Effector memory CD8-positive, alpha-beta T cell (primary cell): ENCODE measurements at regions not wholly inside any gene's neighbourhood (a gene's known extent, or its start where the extent isn't known, plus 50 kb on each side); places are given as distances from the start of the nearest gene placed in this dataset.

Experiments used
- ATAC-seq: fragments of 150-1000 bp; cut with Tn5 transposase; replicated peaks from 2 replicates; pipeline ENCODE4 v1.10.0; 2021; ENCODE audit warnings: mild to moderate bottlenecking, moderate library complexity
- DNase-seq, 3 experiments: peaks; one replicate each; pipeline ENCODE4 v3.0.0; 2021
- H3K27ac Mint-ChIP-seq, 2 donors: one replicate each; pipeline ENCODE4 v1.8.0; 2022; ENCODE audit warnings: mild to moderate bottlenecking in 2 of 2, mixed read lengths in 2 of 2, moderate library complexity in 2 of 2
- H3K27me3 Mint-ChIP-seq, 2 donors: one replicate each; pipeline ENCODE4 v1.8.0; 2022; ENCODE audit warnings: mixed read lengths in 2 of 2
- H3K36me3 Mint-ChIP-seq: one replicate; pipeline ENCODE4 v1.8.0; 2022; ENCODE audit warnings: mild to moderate bottlenecking, moderate library complexity, mixed read lengths; ENCODE audit not compliant: insufficient read depth
- H3K4me1 Mint-ChIP-seq, 2 donors: one replicate each; pipeline ENCODE4 v1.8.0; 2022; ENCODE audit warnings: low read depth in 2 of 2, mixed read lengths in 2 of 2
- H3K4me3 Mint-ChIP-seq, 2 donors: one replicate each; pipeline ENCODE4 v1.8.0; 2022; ENCODE audit warnings: mild to moderate bottlenecking in 2 of 2, mixed read lengths in 2 of 2, moderate library complexity in 2 of 2
- H3K9me3 Mint-ChIP-seq, 2 donors: one replicate each; pipeline ENCODE4 v1.8.0; 2022; ENCODE audit warnings: mixed read lengths in 2 of 2

GRCh38 chr5:89351975-89352374 is 469.0 kb upstream of the MEF2C start:
- no peaks in the 10 kb centered on the region for H3K4me1 Mint-ChIP-seq
- DNase-seq (no peak), ATAC-seq (no peak)
- no peaks in the 10 kb centered on the region for H3K36me3 Mint-ChIP-seq
- H3K27ac Mint-ChIP-seq, result no peak overlapping the region
- H3K27me3 Mint-ChIP-seq, result no peaks in the 10 kb centered on the region
- peaks cover 0 to 5% of the 10 kb centered on the region in 2 donors for H3K9me3 Mint-ChIP-seq
- H3K4me3 Mint-ChIP-seq, result no peak overlapping the region

- no peaks in the 10 kb centered on the region for H3K36me3 Mint-ChIP-seq
- no peak overlapping the region for H3K4me3 Mint-ChIP-seq
- no peak overlapping the region for H3K27ac Mint-ChIP-seq
- DNase-seq (no peak), ATAC-seq (no peak)
- peaks cover 0 to 4% of the 10 kb centered on the region in 2 donors for H3K9me3 Mint-ChIP-seq
- H3K4me1 Mint-ChIP-seq, result no peaks in the 10 kb centered on the region
- H3K27me3 Mint-ChIP-seq, result no peaks in the 10 kb centered on the region
Observed at GRCh38 chr5:89351222-89351621, 468.2 kb upstream of the MEF2C start.

GRCh38 chr5:89350684-89351083 is 467.7 kb upstream of the MEF2C start:
- H3K27ac Mint-ChIP-seq, result no peak overlapping the region
- ATAC-seq, result no peak
- no peak for DNase-seq
- H3K36me3 Mint-ChIP-seq, result no peaks in the 10 kb centered on the region
- no peaks in the 10 kb centered on the region for H3K4me1 Mint-ChIP-seq
- no peak overlapping the region for H3K4me3 Mint-ChIP-seq
- peaks cover 0 to 4% of the 10 kb centered on the region in 2 donors for H3K9me3 Mint-ChIP-seq
- no peaks in the 10 kb centered on the region for H3K27me3 Mint-ChIP-seq

GRCh38 chr5:89349246-89349980 is 466.4 kb upstream of the MEF2C start:
- no peaks in the 10 kb centered on the region for H3K36me3 Mint-ChIP-seq
- DNase-seq (no peak), ATAC-seq (no peak)
- no peaks in the 10 kb centered on the region for H3K27me3 Mint-ChIP-seq
- no peaks in the 10 kb centered on the region for H3K4me1 Mint-ChIP-seq
- no peak overlapping the region for H3K4me3 Mint-ChIP-seq
- peaks cover 4 to 7% of the 10 kb centered on the region in 2 donors for H3K9me3 Mint-ChIP-seq
- no peak overlapping the region for H3K27ac Mint-ChIP-seq

GRCh38 chr5:89346573-89346972 is 463.6 kb upstream of the MEF2C start:
- Mint-ChIP-seq H3K36me3 (no peaks in the 10 kb centered on the region), H3K9me3 (peaks cover 5 to 7% of the 10 kb centered on the region in 2 donors), H3K4me3 (no peak overlapping the region), H3K4me1 (no peaks in the 10 kb centered on the region), H3K27ac (no peak overlapping the region), H3K27me3 (no peaks in the 10 kb centered on the region)
- ATAC-seq (no peak), DNase-seq (no peak)

- Mint-ChIP-seq H3K4me1 (no peaks in the 10 kb centered on the region), H3K36me3 (no peaks in the 10 kb centered on the region), H3K27me3 (no peaks in the 10 kb centered on the region), H3K27ac (no peak overlapping the region), H3K9me3 (peaks cover 5 to 7% of the 10 kb centered on the region in 2 donors), H3K4me3 (no peak overlapping the region)
- no peak for DNase-seq
- no peak for ATAC-seq
Observed at GRCh38 chr5:89343666-89344065, 460.7 kb upstream of the MEF2C start.

GRCh38 chr5:89342106-89342876 is 459.3 kb upstream of the MEF2C start:
- Mint-ChIP-seq H3K4me3 (no peak overlapping the region), H3K27ac (no peak overlapping the region), H3K4me1 (no peaks in the 10 kb centered on the region), H3K9me3 (peaks cover 7% of the 10 kb centered on the region in 2 donors), H3K27me3 (no peaks in the 10 kb centered on the region), H3K36me3 (no peaks in the 10 kb centered on the region)
- DNase-seq (no peak), ATAC-seq (no peak)

GRCh38 chr5:89338935-89339334 is 456.0 kb upstream of the MEF2C start:
- Mint-ChIP-seq H3K36me3 (no peaks in the 10 kb centered on the region), H3K27me3 (no peaks in the 10 kb centered on the region), H3K27ac (no peak overlapping the region), H3K4me3 (no peak overlapping the region), H3K9me3 (peaks cover 0 to 5% of the 10 kb centered on the region in 2 donors), H3K4me1 (no peaks in the 10 kb centered on the region)
- DNase-seq (no peak), ATAC-seq (no peak)

- no peaks in the 10 kb centered on the region for H3K27me3 Mint-ChIP-seq
- no peak overlapping the region for H3K27ac Mint-ChIP-seq
- H3K4me1 Mint-ChIP-seq, result no peaks in the 10 kb centered on the region
- no peaks in the 10 kb centered on the region for H3K36me3 Mint-ChIP-seq
- H3K4me3 Mint-ChIP-seq, result no peak overlapping the region
- DNase-seq, result no peak
- H3K9me3 Mint-ChIP-seq, result peaks cover under 1 to 8% of the 10 kb centered on the region in 2 donors
- no peak for ATAC-seq
Observed at GRCh38 chr5:89336111-89336510, 453.1 kb upstream of the MEF2C start.

- ATAC-seq (no peak), DNase-seq (no peak)
- Mint-ChIP-seq H3K36me3 (peaks cover 2% of the 10 kb centered on the region), H3K27me3 (no peaks in the 10 kb centered on the region), H3K9me3 (peaks cover 12 to 17% of the 10 kb centered on the region in 2 donors), H3K4me1 (no peaks in the 10 kb centered on the region), H3K27ac (no peak overlapping the region), H3K4me3 (no peak overlapping the region)
Observed at GRCh38 chr5:89330140-89330539, 447.2 kb upstream of the MEF2C start.

GRCh38 chr5:89327608-89328007 is 444.6 kb upstream of the MEF2C start:
- Mint-ChIP-seq H3K4me1 (no peaks in the 10 kb centered on the region), H3K36me3 (peaks cover 2% of the 10 kb centered on the region), H3K27me3 (no peaks in the 10 kb centered on the region), H3K4me3 (no peak overlapping the region), H3K27ac (no peak overlapping the region), H3K9me3 (peaks cover 10 to 17% of the 10 kb centered on the region in 2 donors)
- DNase-seq, result no peak
- no peak for ATAC-seq

GRCh38 chr5:89324990-89325389 is 442.0 kb upstream of the MEF2C start:
- H3K4me1 Mint-ChIP-seq, result no peaks in the 10 kb centered on the region
- no peak overlapping the region for H3K4me3 Mint-ChIP-seq
- no peak overlapping the region for H3K27ac Mint-ChIP-seq
- peaks cover 6 to 8% of the 10 kb centered on the region in 2 donors for H3K9me3 Mint-ChIP-seq
- no peaks in the 10 kb centered on the region for H3K27me3 Mint-ChIP-seq
- ATAC-seq, result no peak
- H3K36me3 Mint-ChIP-seq, result peaks cover 2% of the 10 kb centered on the region
- no peak for DNase-seq

- Mint-ChIP-seq H3K4me3 (no peak overlapping the region), H3K27me3 (no peaks in the 10 kb centered on the region), H3K4me1 (no peaks in the 10 kb centered on the region), H3K27ac (no peak overlapping the region), H3K36me3 (peaks cover 2% of the 10 kb centered on the region), H3K9me3 (peaks cover 0 to 2% of the 10 kb centered on the region in 2 donors)
- ATAC-seq, result no peak
- no peak for DNase-seq
Observed at GRCh38 chr5:89320421-89321277, 437.7 kb upstream of the MEF2C start.
